ENCODE measurements at regions not wholly inside any gene's neighbourhood (a gene's known extent, or its start where the extent isn't known, plus 50 kb on each side); places are given as distances from the start of the nearest gene placed in this dataset.

GRCh38 chr18:44134447-44134846, 546.2 kb upstream of the SETBP1 start:
- no peak for TF ChIP-seq POLR2A (IDR thresholded peaks at IDR 0.05)
- no peak for TF ChIP-seq CTCF (IDR thresholded peaks at IDR 0.05)
- no peak overlapping the region for H3K4me3 ChIP-seq (ENCODE audit: low read depth, poor library complexity, severe bottlenecking)
- intact Hi-C loops (cut with DNase I; ENCODE audit: low total_unique reads) = no loop called here
- 83 to 86% methylated on average over 4 of the region's 4 CpGs for WGBS, 2 donors
- DNase-seq (ENCODE audit: low spot score in 2 of 2) = no peak

GRCh38 chr18:44135741-44136140, 544.9 kb upstream of the SETBP1 start:
- DNase-seq (ENCODE audit: low spot score in 2 of 2) = no peak
- H3K4me3 ChIP-seq (ENCODE audit: low read depth, poor library complexity, severe bottlenecking) = no peak overlapping the region
- intact Hi-C loops (cut with DNase I; ENCODE audit: low total_unique reads) = no loop called here
- 91 to 92% methylated on average over 4 of the region's 4 CpGs for WGBS, 2 donors
- TF ChIP-seq POLR2A (IDR thresholded peaks at IDR 0.05) = no peak
- no peak for TF ChIP-seq CTCF (IDR thresholded peaks at IDR 0.05)

GRCh38 chr18:44136326-44136725, 544.4 kb upstream of the SETBP1 start:
- TF ChIP-seq CTCF (IDR thresholded peaks at IDR 0.05) (no peak), POLR2A (IDR thresholded peaks at IDR 0.05) (no peak)
- intact Hi-C loops (cut with DNase I; ENCODE audit: low total_unique reads) = no loop called here
- WGBS, 2 donors = 91 to 94% methylated on average over 1 of the region's 1 CpG

GRCh38 chr18:44143072-44143471, 537.6 kb upstream of the SETBP1 start:
- DNase-seq (ENCODE audit: low spot score in 2 of 2) = no peak
- intact Hi-C loops (cut with DNase I; ENCODE audit: low total_unique reads) = no loop called here
- TF ChIP-seq POLR2A (IDR thresholded peaks at IDR 0.05) (no peak), CTCF (IDR thresholded peaks at IDR 0.05) (no peak)
- H3K4me3 ChIP-seq (ENCODE audit: low read depth, poor library complexity, severe bottlenecking) = no peak overlapping the region

More at GRCh38 chr18:44136326-44136725, 544.4 kb upstream of the SETBP1 start:
- no peak for DNase-seq (ENCODE audit: low spot score in 2 of 2)
- no peak overlapping the region for H3K4me3 ChIP-seq (ENCODE audit: low read depth, poor library complexity, severe bottlenecking)

GRCh38 chr18:44149706-44150105, 531.0 kb upstream of the SETBP1 start:
- TF ChIP-seq POLR2A (IDR thresholded peaks at IDR 0.05) = no peak
- TF ChIP-seq CTCF (IDR thresholded peaks at IDR 0.05) = no peak
- 25 to 42% methylated on average over 1 of the region's 1 CpG for WGBS, 2 donors
- no peak overlapping the region for H3K4me3 ChIP-seq (ENCODE audit: low read depth, poor library complexity, severe bottlenecking)
- intact Hi-C loops (cut with DNase I; ENCODE audit: low total_unique reads) = no loop called here
- DNase-seq (ENCODE audit: low spot score in 2 of 2) = no peak

GRCh38 chr18:44153981-44154380, 526.7 kb upstream of the SETBP1 start:
- DNase-seq (ENCODE audit: low spot score in 2 of 2) = no peak
- WGBS, 2 donors = 69 to 85% methylated on average over 2 of the region's 2 CpGs

More at GRCh38 chr18:44153981-44154380, 526.7 kb upstream of the SETBP1 start:
- no peak overlapping the region for H3K4me3 ChIP-seq (ENCODE audit: low read depth, poor library complexity, severe bottlenecking)
- no peak for TF ChIP-seq CTCF (IDR thresholded peaks at IDR 0.05)
- no peak for TF ChIP-seq POLR2A (IDR thresholded peaks at IDR 0.05)
- intact Hi-C loops (cut with DNase I; ENCODE audit: low total_unique reads) = no loop called here
